GM18502 (cell line): ENCODE measurements at regions not wholly inside any gene's neighbourhood (a gene's known extent, or its start where the extent isn't known, plus 50 kb on each side); places are given as distances from the start of the nearest gene placed in this dataset.
"Not testable (repeated sequence)": the region's sequence is repeated elsewhere in the genome, so short reads cannot be mapped to it uniquely, and the experiment has no call there.

ENCODE experiments used
- ATAC-seq: cut with Tn5 transposase; IDR thresholded peaks from one replicate; pipeline ENCODE4 v1.9.1; 2021; ENCODE audit warnings: mild to moderate bottlenecking; ENCODE audit not compliant: unreplicated experiment, poor library complexity

DNA sequence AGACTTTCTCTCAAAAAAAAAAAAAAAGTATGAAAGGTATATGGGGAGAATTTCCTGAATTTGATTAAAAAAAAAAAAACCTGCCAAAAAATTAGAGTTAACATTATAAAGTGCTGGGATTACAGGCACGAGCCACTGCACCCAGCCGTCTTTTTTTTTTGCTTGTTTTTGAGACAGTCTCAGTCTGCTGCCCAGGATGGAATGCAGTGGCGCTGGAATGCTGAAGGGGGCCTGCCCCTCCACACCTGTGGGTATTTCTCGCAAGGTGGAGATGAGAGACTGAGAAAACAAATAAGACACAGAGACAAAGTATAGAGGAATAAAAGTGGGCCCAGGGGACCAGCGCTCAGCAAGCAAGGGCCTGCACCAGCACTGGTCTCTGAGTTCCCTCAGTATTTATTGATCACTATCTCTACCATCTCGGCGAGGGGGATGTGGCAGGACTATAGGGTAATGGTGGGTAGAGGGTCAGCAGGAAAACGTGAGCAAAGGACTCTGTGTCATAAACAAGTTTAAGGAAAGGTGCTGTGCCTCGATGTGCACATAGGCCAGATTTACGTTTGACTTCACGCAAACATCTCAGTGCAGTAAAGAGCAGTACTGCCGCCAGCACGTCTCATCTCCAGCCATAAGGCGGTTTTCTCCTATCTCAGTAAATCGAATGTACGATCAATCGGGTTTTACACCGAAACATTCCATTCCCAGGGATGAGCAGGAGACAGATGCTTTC, 117.2 kb downstream of the GOSR1 start:
- ATAC-seq = no peak

GRCh38 chr17:30590081-30590733, 113.0 kb downstream of the GOSR1 start:
- no peak for ATAC-seq

GRCh38 chr17:30589431-30589830, 112.2 kb downstream of the GOSR1 start:
- no peak for ATAC-seq

GRCh38 chr17:30588798-30589247, 111.6 kb downstream of the GOSR1 start:
- ATAC-seq = no peak

GRCh38 chr17:30586818-30587595, 109.8 kb downstream of the GOSR1 start:
- ATAC-seq = no peak

- ATAC-seq = no peak
These were observed 107.6 kb downstream of the GOSR1 start for GRCh38 chr17:30584810-30585209.

- ATAC-seq = no peak
These were observed 103.7 kb downstream of the GOSR1 start for GRCh38 chr17:30580916-30581315.

DNA sequence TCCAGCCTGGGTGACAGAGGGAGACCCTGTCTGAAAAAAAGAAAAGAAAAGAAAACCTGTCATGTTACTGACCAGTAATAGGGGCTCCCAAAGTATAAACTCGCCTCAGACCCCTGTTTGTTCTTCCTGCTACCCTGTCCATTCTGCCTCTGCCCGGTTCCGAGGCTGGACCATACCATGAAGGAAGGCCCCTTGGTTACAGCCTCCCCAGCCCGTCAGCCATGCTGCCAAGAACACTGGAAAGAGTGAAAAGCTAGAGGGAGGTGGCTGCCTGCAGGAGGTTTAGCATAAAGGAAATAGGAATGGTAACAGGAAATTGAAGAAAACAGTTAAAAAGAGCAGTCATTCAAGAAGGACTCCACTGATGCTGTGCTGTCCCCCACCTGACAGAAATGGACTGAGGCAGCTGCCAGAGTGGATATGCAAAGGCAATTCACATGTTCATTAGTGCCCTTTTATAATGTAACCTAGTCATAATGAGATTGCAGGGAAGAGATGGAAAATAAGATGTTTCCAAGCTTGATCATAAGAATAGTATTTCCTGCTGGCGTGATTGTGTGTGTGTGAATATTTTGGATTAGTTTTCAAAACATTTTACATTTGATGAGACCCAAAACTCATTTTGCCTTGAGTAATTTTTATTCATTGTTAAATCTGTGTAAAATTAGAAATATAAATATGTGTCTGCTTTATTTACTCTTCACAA, 102.6 kb downstream of the GOSR1 start:
- ATAC-seq = no peak

GRCh38 chr17:30578015-30578717, 101.0 kb downstream of the GOSR1 start:
- not testable (repeated sequence) for ATAC-seq
